HG03280 (cell line): ENCODE measurements at regions not wholly inside any gene's neighbourhood (a gene's known extent, or its start where the extent isn't known, plus 50 kb on each side); places are given as distances from the start of the nearest gene placed in this dataset.

Experiments used
- ATAC-seq: cut with Tn5 transposase; IDR thresholded peaks from one replicate; pipeline ENCODE4 v1.9.1; 2021; ENCODE audit warnings: mild to moderate bottlenecking, moderate library complexity; ENCODE audit not compliant: unreplicated experiment

DNA sequence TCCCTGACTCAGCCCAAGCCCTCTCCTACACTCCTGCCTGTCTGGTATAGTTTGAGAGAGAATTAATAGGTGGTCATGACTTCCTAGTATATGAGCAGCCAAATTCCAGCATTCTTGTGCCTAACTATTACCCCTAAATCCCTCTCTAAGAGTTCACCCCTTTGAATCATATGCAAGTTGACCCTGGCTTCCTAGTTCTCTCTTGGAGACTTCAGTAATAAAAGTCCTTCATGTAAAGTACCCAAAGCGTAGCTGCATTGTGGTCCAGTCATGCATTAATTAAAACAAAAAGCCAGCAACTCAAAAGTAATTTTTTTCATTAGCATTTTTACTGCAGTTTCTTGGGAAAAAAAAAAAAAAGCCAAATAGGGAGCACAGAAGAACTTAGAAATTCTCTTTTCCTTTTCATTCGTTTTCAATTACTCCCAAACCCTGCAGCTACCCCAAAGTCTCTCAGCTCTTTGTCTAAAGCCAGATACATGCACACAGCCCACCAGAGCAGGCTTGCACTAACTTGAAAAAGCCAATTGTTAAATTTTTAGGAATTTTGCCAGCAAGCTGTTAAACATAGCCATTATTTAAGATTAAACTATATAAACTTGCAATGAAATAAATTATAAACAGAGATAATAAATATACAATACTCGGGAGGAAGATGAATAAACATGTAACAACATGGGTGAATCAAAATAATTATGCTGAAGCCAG lies 50.1 kb upstream of the STT3B start:
- no peak for ATAC-seq
